AG04449 (cell line): ENCODE measurements at regions not wholly inside any gene's neighbourhood (a gene's known extent, or its start where the extent isn't known, plus 50 kb on each side); places are given as distances from the start of the nearest gene placed in this dataset.

ENCODE experiments used
- CTCF ChIA-PET: fragments of 350-600 bp; formaldehyde crosslinking; extraction: SDS; loops from one replicate; lab custom pipeline; 2021; ENCODE audit warnings: antibody characterized with exemption; lab: Yijun Ruan, JAX
- POLR2A ChIA-PET: fragments of 400-600, 350-600 bp; formaldehyde crosslinking; extraction: SDS; loops from one replicate; lab custom pipeline; 2020; ENCODE audit warnings: antibody characterized with exemption, inconsistent platforms; lab: Yijun Ruan, JAX
- DNase-seq: peaks from one replicate; pipeline ENCODE4 v3.0.0-alpha.2; 2010; ENCODE audit warnings: low read depth, low spot score
- H3K4me3 ChIP-seq: 2 replicates; pipeline ENCODE4 v1.5.1; 2011; ENCODE audit warnings: low read depth, mild to moderate bottlenecking, control low read depth, low read length
- CTCF ChIP-seq: IDR thresholded peaks from one replicate; pipeline ENCODE4 v1.5.1; 2011; ENCODE audit warnings: mild to moderate bottlenecking, moderate library complexity, low read length, control low read depth, inconsistent platforms; ENCODE audit not compliant: insufficient read depth; ENCODE audit errors: missing control alignments

DNA sequence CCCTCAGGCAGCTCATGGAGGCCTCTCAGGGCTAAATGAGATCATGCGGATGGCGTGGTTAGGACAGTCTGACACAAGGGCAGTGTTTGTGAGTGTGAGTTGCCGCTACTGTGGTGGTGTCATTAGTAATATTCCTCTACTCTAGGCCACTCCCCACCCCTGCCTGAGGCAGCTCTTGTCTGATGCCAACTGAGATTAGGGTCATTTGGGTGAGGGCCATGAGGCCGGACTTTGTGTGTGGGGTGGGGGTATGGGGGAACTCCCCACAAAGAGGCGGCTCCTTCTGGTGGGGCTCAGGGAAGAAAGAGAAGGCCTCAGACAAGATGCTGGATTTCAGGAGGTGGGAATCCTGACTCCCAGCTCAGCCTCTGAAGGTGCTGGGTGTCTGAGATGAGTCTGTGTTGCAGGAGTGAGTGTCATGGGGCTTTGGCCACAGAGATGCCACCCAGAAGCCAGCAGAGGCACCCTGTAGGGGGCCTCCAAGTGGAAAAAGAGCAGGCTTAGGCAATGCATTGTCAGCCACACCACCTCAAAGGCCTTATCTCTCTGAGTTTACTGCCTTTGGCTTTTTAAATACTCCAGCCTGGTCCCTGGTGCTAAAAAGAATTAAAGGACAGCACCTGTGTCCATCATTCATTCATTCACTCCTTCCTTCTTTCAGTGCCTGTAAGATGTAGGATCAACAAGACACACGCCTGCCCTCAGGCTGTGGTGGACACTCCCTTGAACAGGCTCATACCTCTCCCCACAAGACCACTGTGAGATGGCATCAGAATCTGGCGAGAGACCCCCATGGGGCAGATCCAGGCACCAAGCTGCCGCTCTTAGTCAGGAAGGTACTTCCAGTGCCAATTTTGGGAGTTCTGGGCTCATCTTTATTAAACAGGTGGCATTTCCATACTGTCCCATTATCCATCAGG lies 175.2 kb downstream of the MRPL14 start:
- TF ChIP-seq CTCF = no peak
- CTCF ChIA-PET = interaction anchor here (0.8 to 11.9 kb wide), 14 partner anchors 8 to 227 kb away, joined by 3 to 99 read pairs (median 4); partner anchors contain the start of gene VEGFA
- H3K4me3 ChIP-seq = no peak overlapping the region
- DNase-seq = no peak
- POLR2A ChIA-PET = no interaction called here

DNA sequence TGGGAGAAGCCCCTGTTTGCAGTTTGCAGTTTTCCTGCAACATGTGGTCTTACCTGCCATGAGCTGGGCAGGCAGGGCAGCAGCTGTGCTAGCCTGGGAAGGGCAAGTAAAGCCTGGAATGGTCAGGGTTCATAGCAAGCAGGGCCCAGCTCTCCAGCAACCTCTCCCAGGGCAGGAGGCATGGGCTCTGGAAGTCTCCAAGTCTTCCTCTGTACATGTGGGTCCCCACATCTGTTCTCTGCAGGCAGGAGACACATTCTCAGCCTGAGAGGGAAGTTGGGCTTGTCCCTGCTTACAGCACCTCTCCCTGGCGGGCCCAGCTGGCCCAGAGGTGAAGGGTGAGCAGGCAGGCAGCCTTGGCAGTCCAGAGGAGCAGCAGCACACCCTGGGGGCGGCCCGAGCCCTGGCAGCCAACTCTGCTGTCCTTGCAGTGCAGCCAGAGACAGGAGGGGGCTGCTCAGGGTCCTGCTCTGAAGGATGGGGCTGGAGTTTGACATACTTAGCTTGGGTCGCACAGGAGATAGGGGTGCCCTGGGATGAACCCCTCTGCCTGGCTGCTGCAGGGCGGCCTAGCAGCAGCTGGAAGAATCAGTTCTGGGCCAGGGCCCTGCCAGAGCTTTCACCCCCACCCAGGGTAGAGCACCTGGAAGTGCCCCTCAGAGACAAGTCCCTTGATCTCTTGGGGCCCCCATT lies 176.0 kb downstream of the MRPL14 start:
- H3K4me3 ChIP-seq = no peak overlapping the region
- TF ChIP-seq CTCF = peak; percentile 63
- no peak for DNase-seq
- ChIA-PET POLR2A (interaction anchor here (0.5 kb wide), 1 partner anchor 169 kb away, joined by 3 read pairs; no protein-coding TSS in a partner anchor), CTCF (interaction anchor here (0.8 to 11.9 kb wide), 17 partner anchors 9 to 227 kb away, joined by 3 to 99 read pairs (median 4); partner anchors contain the start of gene VEGFA)

GRCh38 chr6:43950731-43951062 lies 176.6 kb downstream of the MRPL14 start:
- no peak overlapping the region for H3K4me3 ChIP-seq
- POLR2A ChIA-PET = no interaction called here
- no peak for TF ChIP-seq CTCF
- CTCF ChIA-PET = interaction anchor here (0.9 to 11.9 kb wide), 13 partner anchors 9 to 283 kb away, joined by 3 to 99 read pairs (median 5); partner anchors contain the start of gene VEGFA
- no peak for DNase-seq

GRCh38 chr6:43950051-43950605 lies 177.1 kb downstream of the MRPL14 start:
- no peak for DNase-seq
- no peak for TF ChIP-seq CTCF
- ChIA-PET POLR2A (interaction anchor here (1.1 to 1.6 kb wide), 6 partner anchors 26 to 321 kb away, joined by 3 to 15 read pairs (median 6); partner anchors contain the start of genes GTPBP2 and VEGFA), CTCF (interaction anchor here (0.9 to 11.9 kb wide), 21 partner anchors 8 to 283 kb away, joined by 3 to 99 read pairs (median 4); partner anchors contain the start of gene VEGFA)
- no peak overlapping the region for H3K4me3 ChIP-seq

- no peak for DNase-seq
- ChIA-PET CTCF (interaction anchor here (0.6 to 11.9 kb wide), 21 partner anchors 8 to 282 kb away, joined by 3 to 99 read pairs (median 4); partner anchors contain the start of gene VEGFA), POLR2A (interaction anchor here (0.6 to 1.6 kb wide), 11 partner anchors 20 to 320 kb away, joined by 3 to 15 read pairs (median 3); partner anchors contain the start of genes GTPBP2 and VEGFA)
- TF ChIP-seq CTCF = no peak
- H3K4me3 ChIP-seq = no peak overlapping the region
These were observed 177.7 kb downstream of the MRPL14 start for GRCh38 chr6:43949551-43949991.
